ENCODE measurements at regions not wholly inside any gene's neighbourhood (a gene's known extent, or its start where the extent isn't known, plus 50 kb on each side); places are given as distances from the start of the nearest gene placed in this dataset.

DNA sequence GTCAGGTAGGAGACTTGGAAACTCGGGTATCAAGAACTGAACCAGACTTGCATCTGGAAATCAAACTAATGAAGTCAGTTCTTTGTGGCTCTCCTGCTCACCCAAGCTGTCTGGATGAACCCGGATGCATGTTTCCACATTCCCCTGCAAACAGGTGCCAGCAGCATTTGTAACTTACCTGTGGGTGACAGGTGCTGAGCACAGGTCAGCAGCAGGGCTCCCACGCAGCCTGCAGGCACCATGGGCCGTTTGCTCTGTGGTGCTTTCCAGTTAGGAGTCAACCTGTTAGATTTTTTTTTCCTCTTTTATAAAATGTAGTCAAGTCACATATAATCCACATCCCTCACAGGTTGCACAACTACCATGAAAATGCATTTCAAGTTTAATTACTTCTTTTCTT is 385.6 kb upstream of the ADGRL3 start:
- DNase-seq: no peak

DNA sequence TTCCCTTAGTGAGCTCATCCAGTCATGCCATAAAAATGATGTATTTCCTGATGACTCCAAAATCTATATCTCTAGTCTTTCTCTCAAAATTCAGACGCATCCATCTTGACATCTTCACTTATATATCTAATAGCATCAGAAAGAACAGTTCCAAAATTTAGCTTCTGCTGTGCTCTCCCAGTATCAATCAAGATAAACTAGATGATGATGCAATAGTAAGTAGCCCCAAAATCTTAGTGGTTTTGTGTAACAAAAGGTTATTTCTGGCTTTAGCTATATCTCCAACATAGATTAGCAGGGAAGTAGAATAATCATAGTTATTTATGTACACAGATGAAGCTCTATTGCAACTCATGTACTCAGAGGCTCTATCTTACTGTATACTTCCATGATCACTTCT is 382.5 kb upstream of the ADGRL3 start:
- no peak for DNase-seq

DNA sequence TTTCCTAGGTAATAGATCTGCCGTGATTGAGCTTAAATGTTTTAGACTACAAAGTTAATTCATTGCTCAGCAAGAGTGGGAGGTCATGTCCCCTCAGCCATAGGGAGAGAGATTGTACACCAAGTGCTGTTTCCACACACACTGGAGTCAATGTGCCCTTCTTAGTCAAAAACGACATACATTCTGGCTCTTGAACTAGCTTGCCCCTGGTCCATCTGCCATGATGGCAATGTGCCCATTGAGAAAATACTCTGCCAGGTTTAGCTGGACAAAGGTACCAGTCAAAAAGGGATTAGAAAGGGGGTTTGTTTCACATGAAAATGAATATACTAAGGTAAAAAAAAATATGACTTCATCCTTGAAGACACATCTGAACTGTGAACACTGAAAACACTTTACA is 377.1 kb upstream of the ADGRL3 start:
- no peak for DNase-seq

DNA sequence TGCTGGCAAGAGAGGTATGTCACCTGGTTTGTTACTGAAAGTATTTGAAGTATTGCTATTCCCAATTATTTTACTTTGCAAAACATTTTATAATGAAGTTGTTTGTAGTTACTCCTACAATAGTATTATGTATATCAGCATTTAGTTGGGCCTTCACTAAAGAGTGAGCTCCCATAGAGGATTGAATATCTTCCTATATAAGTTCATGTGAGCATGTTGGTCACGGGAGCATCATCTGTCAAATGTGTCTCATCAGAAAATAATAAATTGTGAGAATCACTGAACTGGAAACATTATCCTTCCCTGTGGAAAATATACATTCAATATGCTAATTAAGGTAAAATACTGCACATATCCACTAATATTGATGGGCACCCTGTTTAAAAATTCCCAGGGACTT is 360.1 kb upstream of the ADGRL3 start:
- DNase-seq: no peak

DNA sequence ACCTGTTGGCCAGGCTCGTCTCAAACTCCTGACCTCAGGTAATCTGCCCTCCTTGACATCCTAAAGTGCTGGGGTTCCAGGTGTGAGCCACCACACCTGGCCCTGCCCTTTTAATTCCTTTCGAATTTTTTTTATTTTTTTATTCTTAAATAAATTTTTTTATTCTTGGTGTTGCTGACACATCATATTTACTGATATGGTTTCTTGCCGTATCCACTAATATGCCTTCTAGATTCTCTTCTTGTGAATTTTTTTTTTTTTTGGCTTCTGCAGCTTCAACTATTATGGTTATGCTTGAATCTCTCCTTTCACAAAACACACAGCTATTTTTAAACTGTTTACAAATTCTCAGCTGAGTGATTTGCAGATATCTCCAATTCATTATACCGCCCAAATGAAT is 353.4 kb upstream of the ADGRL3 start:
- no peak for DNase-seq

DNA sequence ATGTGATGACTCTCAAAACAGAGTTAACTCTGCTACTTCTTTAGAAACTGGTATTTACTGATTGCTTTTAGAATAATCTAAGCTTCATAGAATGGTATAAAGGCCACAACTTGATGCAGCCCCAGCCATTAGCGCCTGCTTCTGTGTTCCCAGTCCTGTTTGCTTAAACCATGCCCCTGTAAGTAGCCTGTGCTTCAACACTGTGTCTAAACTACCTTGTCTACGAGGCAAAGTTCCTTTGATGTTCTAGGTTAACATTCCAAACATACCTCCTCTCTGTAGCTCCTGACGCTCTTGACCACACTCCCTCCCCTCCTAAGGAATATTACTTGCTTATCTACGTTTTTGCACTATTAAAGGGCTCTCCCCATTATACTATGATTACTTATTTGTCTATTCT is 352.5 kb upstream of the ADGRL3 start:
- DNase-seq: no peak

DNA sequence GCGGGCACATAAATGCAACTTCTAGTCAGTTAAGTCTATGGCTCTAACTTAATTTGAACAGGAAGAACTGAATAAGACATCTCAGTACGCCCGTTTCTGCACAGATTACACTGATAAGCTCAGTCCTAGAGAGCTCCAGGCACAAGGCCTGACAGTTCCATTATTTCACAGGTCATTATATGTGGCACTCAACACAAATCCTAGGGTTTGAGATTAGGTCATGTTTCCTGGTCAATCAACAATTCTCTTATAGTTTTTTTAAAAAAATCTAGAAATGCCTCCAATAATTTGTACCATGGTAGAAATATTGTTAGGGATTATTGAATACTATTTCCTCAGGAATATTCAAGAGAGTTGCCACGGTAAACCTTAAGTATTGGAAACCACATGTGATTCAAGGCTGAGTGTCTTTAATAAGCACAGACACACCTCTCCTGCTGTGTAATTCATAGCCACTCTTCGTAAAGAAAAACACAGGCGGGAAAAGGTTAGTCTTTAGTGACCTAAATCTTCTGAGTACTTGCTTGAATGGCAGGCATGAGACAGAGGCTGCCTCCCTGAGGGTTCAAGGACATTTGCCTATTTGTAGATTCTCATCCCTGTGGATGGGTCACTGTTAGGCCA is 342.9 kb upstream of the ADGRL3 start:
- DNase-seq: peak; percentile 42

DNA sequence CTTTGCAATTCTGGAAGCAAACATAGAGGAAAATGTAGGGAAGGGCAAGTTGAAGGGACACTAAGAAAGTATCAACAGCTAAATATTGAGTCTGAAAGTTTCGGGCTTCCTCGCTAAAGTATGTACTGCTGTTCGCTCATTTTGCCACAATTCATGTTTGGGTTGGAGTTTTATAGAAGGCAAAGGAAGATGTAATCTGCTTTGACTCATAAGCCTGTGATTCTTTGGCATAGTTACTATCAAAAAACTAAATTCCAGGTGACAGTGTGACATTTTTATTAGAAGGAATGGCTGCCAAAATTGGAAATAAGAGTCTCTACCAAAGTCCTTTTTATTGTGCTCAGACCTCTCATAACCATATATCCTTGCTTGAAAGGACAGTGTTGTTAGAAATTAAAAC is 336.7 kb upstream of the ADGRL3 start:
- DNase-seq: no peak

DNA sequence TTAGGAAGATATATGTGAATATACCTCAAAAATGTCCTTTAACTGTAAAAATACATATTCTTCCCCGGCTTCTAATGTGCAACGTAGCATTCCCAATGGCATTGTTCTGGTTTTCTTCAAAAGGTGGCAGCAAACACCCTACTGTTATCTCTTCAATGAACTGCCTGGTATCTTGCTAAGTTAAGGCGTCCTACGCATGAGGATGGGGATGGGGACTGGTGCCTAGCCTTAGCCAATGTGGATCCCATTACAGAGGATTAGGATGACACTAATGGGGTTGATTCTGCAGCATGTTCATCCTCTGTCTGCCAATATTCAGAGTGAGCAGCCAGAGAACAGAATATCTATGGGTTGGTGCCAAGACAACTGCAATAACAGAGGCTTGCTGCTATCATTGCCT is 334.9 kb upstream of the ADGRL3 start:
- peak; percentile 5 for DNase-seq

DNA sequence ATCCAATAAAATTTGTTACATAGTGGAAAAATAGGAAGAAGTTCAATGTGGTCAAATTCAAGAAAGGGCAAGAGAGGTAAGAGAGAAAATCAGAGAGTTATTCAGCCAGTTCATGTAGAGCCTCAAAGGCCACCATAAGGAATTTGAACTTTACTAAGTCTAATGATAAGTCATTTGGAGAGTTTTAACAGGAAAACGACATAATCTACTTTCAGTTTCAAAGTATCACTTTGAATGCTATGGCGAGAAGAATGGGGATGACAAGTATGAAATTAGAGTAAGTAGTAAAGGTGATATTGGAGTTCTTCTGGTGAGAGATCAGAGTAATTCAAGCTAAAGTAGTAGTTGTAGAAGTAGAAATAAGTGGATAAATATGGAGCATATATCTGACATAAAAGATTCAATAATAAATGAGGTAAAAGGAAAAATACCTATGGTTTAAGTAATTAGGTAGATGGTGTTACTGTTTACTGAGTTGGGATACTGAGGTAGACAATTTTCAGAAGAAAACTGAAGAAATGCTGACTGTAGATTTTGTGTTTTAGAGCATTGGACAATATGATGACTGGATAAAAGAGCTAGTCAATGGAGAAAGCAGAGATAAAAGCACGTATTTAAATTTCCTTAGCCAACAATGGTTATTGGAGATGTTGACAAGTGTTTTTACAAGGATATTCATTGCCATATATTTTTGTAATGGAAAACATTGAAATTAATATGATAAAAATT is 331.7 kb upstream of the ADGRL3 start:
- no peak for DNase-seq

DNA sequence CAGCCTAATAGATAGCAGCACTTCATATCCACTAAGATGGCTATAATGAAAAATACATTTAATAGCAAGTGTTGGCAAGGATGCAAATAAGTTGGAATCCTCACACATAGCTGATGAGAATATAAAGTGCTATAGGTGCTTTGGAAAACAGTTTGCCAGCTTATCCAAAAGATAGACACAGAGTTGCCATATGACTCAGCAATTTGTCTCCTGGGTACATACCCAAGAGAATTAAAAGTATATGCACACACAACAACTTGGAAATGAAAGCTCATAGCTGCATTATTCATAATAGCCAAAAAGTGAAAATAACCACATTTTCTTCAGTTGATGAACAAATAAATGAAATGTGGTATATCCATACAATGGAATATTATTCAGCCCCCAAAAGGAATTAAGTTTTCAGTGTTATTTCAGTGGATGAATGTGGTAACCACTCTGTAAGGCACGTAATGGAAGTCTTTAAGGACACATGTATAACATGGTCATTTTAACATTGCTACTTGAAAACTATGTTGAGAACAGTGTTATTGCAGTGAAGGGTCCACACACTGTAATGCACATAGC is 320.9 kb upstream of the ADGRL3 start:
- no peak for DNase-seq

DNA sequence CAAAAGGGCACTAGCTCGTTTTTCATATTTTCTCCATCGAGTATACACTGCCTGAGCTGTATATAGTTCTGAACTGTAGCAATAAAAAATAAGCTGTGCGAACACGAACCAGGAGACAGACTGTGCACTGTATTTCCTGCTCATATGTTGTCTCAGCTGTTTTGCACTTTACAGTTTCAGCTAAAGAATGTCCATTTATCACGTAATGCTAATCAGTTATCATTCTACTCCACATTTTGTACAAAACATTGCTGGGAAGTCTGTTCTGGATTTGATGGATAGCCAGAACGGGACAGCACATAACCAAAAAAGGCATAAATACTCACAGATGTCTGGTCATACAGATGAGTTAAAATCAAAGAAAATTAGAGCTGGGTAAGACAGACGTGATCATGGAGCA is 315.5 kb upstream of the ADGRL3 start:
- peak; percentile 24 for DNase-seq

DNA sequence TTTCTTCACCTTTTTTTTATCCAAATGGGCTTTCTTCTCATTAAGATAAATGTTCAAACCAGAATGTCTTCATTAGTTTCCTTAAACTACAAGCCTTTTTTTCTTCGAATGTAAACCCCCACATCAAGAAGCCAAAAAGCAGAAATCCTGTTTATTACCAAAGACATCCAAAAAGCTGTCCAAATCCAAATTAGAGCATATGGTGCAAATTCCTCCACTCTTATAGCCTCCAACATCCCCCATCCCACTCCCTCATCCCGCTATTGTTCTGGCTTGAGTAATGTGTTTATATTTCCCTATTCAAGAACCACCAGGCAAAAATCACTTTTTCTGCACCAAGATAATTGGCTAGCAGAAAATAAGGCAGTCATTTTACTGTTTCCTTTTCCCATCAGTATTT is 315.1 kb upstream of the ADGRL3 start:
- DNase-seq: no peak

DNA sequence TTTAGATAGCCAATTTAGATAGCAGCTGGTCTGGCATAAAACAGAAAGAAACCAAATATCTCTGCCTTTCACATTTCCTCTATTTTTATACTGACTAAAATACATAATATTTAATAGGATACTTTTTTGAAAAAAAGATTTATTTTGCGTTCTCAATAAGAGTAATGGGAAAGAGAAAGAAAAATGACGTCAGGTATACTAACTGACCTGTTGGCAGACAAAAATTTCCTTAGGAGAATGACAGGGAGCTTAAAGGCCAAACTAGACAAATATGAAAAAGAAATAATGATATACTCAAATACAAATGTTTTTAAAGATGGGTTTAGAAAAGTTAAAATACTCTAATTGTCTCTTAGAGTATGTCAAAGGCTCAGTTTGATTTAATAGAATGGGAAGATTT is 309.4 kb upstream of the ADGRL3 start:
- DNase-seq: no peak

DNA sequence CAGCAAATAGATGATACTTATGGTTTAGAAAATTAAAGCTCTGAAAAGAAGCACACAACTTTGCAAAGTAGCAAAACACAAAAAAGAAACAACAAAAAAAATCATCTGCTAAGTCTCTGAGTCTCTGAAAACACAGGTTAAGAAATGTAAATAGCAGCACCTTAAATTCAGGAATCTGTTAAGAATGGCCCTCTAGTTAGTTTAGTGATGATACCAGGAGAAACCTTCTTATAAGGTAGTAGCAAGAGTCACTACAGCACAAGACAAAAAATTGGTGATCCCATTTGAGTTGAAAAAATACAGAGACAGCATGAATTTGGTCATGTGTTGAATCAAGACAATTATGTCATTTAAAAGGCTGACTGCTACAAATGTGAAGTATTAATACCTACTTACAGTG is 308.2 kb upstream of the ADGRL3 start:
- no peak for DNase-seq

DNA sequence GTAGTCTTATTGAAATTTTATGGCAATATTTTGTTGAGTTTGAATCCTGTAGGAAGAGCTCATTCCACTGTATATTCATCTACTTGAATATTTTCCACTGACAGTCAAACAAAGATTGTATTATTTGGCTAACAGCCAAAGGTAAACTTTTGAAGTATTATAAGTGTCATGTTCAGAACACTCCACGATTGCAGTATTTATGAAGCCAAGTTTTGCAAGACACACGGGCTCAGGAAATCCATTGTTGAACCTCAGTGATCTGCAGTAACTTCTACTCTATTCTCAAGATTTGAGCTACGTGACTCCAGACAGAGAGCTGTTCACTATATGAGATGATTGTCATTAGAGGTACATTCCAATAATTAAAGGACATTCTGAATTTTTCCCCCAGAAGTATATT is 302.7 kb upstream of the ADGRL3 start:
- DNase-seq: no peak

DNA sequence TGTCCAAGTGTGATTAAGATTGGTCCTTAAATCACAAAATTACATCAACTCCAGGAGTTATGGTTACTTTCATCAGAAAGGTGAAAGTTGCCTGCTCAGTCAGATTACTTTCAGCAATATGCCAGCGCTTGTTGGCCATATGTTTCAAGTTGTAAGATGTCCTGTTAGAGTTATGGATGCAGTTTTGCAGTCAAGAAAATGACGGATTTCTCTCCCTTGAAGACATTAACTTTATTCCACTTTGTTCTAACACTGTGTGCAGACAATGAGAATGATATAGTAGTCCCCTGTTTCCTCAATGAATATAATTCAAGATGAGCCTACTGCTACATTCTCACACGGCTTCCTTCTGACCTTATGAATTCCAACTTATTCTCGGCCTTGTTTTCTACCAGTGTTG is 295.0 kb upstream of the ADGRL3 start:
- no peak for DNase-seq

DNA sequence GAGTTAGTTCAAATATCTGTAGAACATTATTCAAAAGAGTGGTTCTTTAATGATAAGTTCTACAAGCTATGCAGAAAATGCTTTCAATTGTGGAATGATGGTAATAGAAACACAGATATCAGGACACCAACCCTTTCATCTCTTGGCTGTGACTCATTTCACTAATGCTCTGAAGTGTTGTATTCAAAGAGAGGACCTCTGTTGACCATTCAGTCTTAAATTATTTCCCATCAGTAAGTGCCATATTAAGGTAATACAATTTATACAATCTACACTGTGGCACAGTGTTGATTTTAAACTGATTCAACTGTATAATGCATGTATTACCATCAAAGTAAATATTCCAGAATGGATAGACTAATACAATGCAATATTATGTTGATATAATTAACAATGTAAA is 289.0 kb upstream of the ADGRL3 start:
- DNase-seq: peak; percentile 69

DNA sequence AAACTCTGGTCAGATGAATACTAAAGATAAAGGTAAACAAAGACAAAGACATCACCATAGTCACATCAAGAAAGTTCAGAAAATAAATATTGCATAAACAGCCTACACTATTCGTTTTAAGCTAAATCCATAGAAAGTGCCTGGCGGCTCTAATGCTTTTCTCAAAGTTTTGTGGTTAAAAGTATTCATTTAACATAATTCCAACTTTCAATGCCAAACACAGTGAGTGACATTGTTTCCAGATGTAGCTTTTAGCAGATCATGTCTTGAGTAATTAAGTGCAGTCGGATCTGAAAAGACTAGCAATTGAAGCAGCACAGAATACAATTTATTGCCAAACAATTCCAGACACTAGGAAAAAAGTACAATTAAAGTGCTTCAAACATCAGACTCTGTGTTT is 287.1 kb upstream of the ADGRL3 start:
- no peak for DNase-seq

DNA sequence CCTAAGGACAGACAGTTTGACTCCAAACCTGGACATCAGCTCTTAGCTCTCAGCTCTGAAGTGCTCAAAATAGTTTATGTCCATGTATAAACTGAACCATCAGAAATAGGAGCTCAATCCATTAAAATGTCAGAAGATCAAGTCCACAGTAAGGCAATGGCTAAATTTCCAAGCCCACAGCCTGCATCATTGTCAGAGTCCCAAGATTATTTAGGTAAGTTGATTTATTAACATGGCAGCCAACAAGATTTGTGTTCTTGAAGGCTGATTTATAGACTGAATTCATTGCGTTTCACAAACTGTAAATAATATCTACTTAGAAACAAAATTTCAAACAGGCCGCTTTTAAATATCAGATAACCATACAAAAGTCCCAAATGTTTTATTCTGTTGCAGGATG is 286.5 kb upstream of the ADGRL3 start:
- no peak for DNase-seq

DNA sequence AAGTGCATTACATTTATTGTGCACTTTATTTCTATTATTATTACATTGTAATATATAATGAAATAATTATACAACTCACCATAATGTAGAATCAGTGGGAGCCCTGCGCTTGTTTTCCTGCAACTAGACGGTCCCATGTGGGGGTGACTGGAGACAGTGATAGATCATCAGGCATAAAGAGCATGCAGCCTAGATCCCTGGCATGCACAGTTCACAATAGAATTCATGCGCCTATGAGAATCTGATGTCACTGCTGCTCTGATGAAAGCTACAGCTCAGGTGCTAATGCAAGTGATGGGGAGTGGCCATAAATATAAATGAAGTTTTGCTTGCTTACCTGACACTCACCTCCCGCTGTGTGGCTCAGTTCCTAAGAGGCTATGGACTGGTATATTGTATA is 278.4 kb upstream of the ADGRL3 start:
- peak; percentile 93 for DNase-seq

DNA sequence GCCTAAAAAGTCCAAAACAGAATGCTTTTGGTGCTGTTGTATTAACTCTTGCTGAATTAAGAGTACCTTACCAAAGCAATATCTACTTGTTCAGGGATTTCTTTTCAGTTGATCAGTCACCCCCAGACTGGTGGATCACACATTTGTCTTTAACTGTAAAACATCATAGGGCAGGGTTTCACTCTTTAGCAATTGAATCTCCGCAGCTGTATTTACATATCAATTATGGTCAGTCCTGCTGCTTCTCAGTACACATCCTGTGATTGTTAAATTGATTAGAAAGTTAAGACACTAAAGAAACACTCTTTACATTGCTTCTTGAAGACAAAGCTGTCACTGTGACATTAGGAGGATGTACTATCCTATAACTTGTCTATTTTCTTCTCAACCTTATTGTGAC is 277.1 kb upstream of the ADGRL3 start:
- peak; percentile 97 for DNase-seq

DNA sequence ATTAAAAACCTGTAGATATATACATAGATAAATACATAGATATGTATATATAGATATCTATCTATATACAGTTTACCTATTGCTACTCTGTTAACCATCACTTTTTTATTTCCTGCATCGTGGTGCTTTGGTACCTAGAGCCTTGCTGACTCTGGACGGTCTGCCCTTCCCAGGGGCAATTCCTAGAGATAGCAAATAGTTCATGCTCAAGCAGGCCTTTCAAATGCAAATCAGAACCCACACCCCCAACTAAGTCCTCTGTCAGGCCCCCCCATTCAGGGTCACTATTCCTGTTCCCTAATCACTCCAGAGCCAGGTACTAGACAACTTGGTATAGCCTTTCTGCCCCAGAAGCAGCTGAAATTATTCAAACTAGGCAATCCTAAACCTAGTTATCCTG is 273.5 kb upstream of the ADGRL3 start:
- DNase-seq: no peak

DNA sequence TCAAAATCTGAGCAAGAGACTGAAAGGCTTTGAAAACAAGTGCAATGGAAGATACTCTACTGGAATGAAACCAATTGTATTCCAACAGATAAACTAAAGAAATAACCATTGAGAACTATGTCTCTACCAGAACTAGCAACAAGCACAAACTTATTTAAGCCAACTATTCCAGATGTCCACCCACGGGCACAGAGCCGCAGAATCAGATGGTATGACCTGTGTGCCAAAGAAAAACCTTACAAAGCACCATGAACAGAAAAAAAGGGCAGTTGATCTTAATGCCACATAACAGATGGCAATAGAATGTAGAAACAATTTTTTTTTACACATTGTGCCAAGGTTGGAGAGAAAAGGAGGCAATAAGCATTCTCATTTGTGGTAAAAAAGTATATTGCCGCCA is 269.3 kb upstream of the ADGRL3 start:
- DNase-seq: no peak
